K562 (cell line): ENCODE measurements at regions not wholly inside any gene's neighbourhood (a gene's known extent, or its start where the extent isn't known, plus 50 kb on each side); places are given as distances from the start of the nearest gene placed in this dataset.

Experiments
- ATAC-seq: fragments of 200-7000 bp; cut with Tn5 transposase; 3 replicates; pipeline ENCODE4 v1.9.1; 2020; ENCODE audit warnings: moderate library complexity
- BruUV-seq: library from RNA; stranded (reverse); fragments of 400-500 nt; replicated peaks from 2 replicates; lab custom pipeline; 2021; lab: Mats Ljungman, UMichigan
- CTCF ChIA-PET: fragments of 300-600 bp; formaldehyde crosslinking; extraction: SDS; loops from one replicate; lab custom pipeline; 2021; ENCODE audit warnings: low intra/inter-chr PET ratio; lab: Yijun Ruan, JAX
- POLR2A ChIA-PET: fragments of 300-600, 350-650 bp; sonication (Branson Sonifier 250); formaldehyde crosslinking; extraction: SDS; loops from one replicate; lab custom pipeline; 2021; ENCODE audit warnings: antibody characterized with exemption, inconsistent platforms; lab: Yijun Ruan, JAX
- DNase-seq, 4 experiments: peaks; one replicate each; pipeline versions ENCODE4 v3.0.0 to v3.0.0-alpha.2; 2011 to 2018; ENCODE audit warnings: low spot score in 3 of 4, mixed read lengths in 3 of 4; ENCODE audit errors: extremely low read depth in 1 of 4
- FAIRE-seq: peaks from 2 replicates; lab custom pipeline; 2011; peaks lifted over from hg19 to GRCh38; lab: Jason Lieb, UNC
- H2AFZ ChIP-seq: 2 replicates; pipeline ENCODE4 v1.6.0; 2011; ENCODE audit warnings: low read depth, low read length, control low read depth, inconsistent platforms
- H3K27ac ChIP-seq: fragments of 200-600 bp; 3 replicates; pipeline ENCODE4 v1.8.0; 2011; ENCODE audit warnings: low read depth, mild to moderate bottlenecking, control low read depth, inconsistent platforms, low read length, moderate library complexity, mixed read lengths; ENCODE audit errors: extremely low read depth
- H3K27me3 ChIP-seq, 2 experiments: fragments of 300-600 bp in 1 of 2; 2 replicates in 1 of 2; 3 replicates in 1 of 2; pipeline versions ENCODE4 v1.6.0 to v1.8.0; 2011; ENCODE audit warnings: inconsistent platforms in 2 of 2, low read length in 2 of 2, mild to moderate bottlenecking in 1 of 2, mixed read lengths in 1 of 2, moderate library complexity in 1 of 2; ENCODE audit not compliant: control insufficient read depth in 2 of 2, insufficient read depth in 2 of 2
- H3K36me3 ChIP-seq: fragments of 300-600 bp; 3 replicates; pipeline ENCODE4 v1.8.0; 2011; ENCODE audit warnings: mild to moderate bottlenecking, low read length, inconsistent platforms; ENCODE audit not compliant: control insufficient read depth, insufficient read depth
- H3K4me1 ChIP-seq, 2 experiments: fragments of 200-600 bp in 1 of 2; replicated peaks in 1 of 2; 2 replicates in 1 of 2; 3 replicates in 1 of 2; pipeline versions ENCODE4 v1.5.1 to v1.8.0; 2011; ENCODE audit warnings: inconsistent platforms in 2 of 2, low read length in 2 of 2, mild to moderate bottlenecking in 1 of 2, mixed read lengths in 1 of 2, moderate library complexity in 1 of 2; ENCODE audit not compliant: control insufficient read depth in 2 of 2, insufficient read depth in 2 of 2
- H3K4me2 ChIP-seq: 2 replicates; pipeline ENCODE4 v1.6.1; 2011; ENCODE audit warnings: low read length, control low read depth, inconsistent platforms, mixed read lengths; ENCODE audit not compliant: insufficient read depth
- H3K4me3 ChIP-seq: fragments of 200-600 bp; sonication (generic), shearing (Covaris generic); 2 replicates; pipeline ENCODE4 v1.5.1; 2016; ENCODE audit warnings: control low read depth, inconsistent platforms
- H3K79me2 ChIP-seq: fragments of 200-600 bp; 3 replicates; pipeline ENCODE4 v1.8.0; 2011; ENCODE audit warnings: low read length, inconsistent platforms; ENCODE audit not compliant: control insufficient read depth, insufficient read depth
- H3K9ac ChIP-seq, 2 experiments: 2 replicates each; pipeline versions ENCODE4 v1.6.0 to v1.6.1; 2011; ENCODE audit warnings: low read depth in 2 of 2, low read length in 2 of 2, control low read depth in 1 of 2, inconsistent platforms in 1 of 2, mild to moderate bottlenecking in 1 of 2, mixed read lengths in 1 of 2; ENCODE audit not compliant: insufficient read depth in 1 of 2
- H3K9me1 ChIP-seq: one replicate; pipeline ENCODE4 v1.6.0; 2011; ENCODE audit warnings: inconsistent platforms, mild to moderate bottlenecking, low read length, moderate library complexity; ENCODE audit not compliant: control insufficient read depth, insufficient read depth
- H3K9me3 ChIP-seq: replicated peaks from 2 replicates; pipeline ENCODE4 v1.5.1; 2011; ENCODE audit warnings: low read depth, low read length, inconsistent platforms; ENCODE audit not compliant: control insufficient read depth, insufficient read depth
- H4K20me1 ChIP-seq: replicated peaks from 2 replicates; pipeline ENCODE4 v1.6.1; 2011; ENCODE audit warnings: low read length, inconsistent platforms, mixed read lengths; ENCODE audit not compliant: control insufficient read depth, insufficient read depth
- ATF6 ChIP-seq: sonication (generic); formaldehyde crosslinking; IDR thresholded peaks from 2 replicates; pipeline ENCODE4 v1.4.0; 2020; ENCODE audit warnings: mild to moderate bottlenecking, missing genetic modification reagents
- CEBPG ChIP-seq, 3 experiments: fragments of 200-800 bp in 1 of 3; sonication (Bioruptor generic) in 1 of 3; sonication (generic) in 1 of 3; formaldehyde crosslinking in 1 of 3; IDR thresholded peaks in 2 of 3; conservative IDR thresholded peaks in 1 of 3; 2 replicates each; pipeline versions ENCODE4 v1.6.1 to v1.8.0; 2016 to 2022; ENCODE audit warnings: missing compliant biosample characterization in 2 of 3, missing genetic modification characterization in 2 of 3, mild to moderate bottlenecking in 1 of 3, missing genetic modification reagents in 1 of 3
- GTF2F1 ChIP-seq: IDR thresholded peaks from 2 replicates; pipeline ENCODE4 v1.6.1; 2011; ENCODE audit warnings: low read depth, low read length, improper control_type of control experiment
- MCM5 ChIP-seq: fragments of 450-650 bp; IDR thresholded peaks from 2 replicates; pipeline ENCODE4 v1.6.1; 2016; ENCODE audit warnings: low read depth
- MEIS2 ChIP-seq: fragments of 450-650 bp; IDR thresholded peaks from 2 replicates; pipeline ENCODE4 v1.6.1; 2014; ENCODE audit warnings: mild to moderate bottlenecking; ENCODE audit not compliant: partially characterized antibody
- NUFIP1 ChIP-seq: fragments of 450-650 bp; IDR thresholded peaks from 2 replicates; pipeline ENCODE4 v1.6.1; 2018; ENCODE audit not compliant: partially characterized antibody
- PHF8 ChIP-seq: fragments of 200-600 bp; sonication (generic); IDR thresholded peaks from 2 replicates; pipeline ENCODE4 v1.6.1; 2012; ENCODE audit warnings: mixed run types, mild to moderate bottlenecking, inconsistent platforms, low read length, moderate library complexity, borderline replicate concordance
- PREB ChIP-seq: sonication (generic); formaldehyde crosslinking; IDR thresholded peaks from 2 replicates; pipeline ENCODE4 v1.8.1; 2023; ENCODE audit warnings: mild to moderate bottlenecking, missing genetic modification reagents
- PTRF ChIP-seq: fragments of 450-650 bp; IDR thresholded peaks from 2 replicates; pipeline ENCODE4 v1.6.1; 2016; ENCODE audit warnings: mild to moderate bottlenecking, missing genetic modification characterization, missing compliant biosample characterization
- PURB ChIP-seq: sonication (generic); formaldehyde crosslinking; IDR thresholded peaks from 2 replicates; pipeline ENCODE4 v1.9.0; 2021; ENCODE audit warnings: low read depth, mild to moderate bottlenecking, missing genetic modification reagents
- RBFOX2 ChIP-seq: fragments of 200-400 bp; formaldehyde crosslinking; IDR thresholded peaks from 2 replicates; pipeline ENCODE4 v1.6.1; 2017; ENCODE audit warnings: low read depth, mild to moderate bottlenecking, low read length, moderate library complexity
- THRAP3 ChIP-seq: fragments of 450-650 bp; IDR thresholded peaks from 2 replicates; pipeline ENCODE4 v1.6.1; 2016; ENCODE audit warnings: mild to moderate bottlenecking, inconsistent platforms, borderline replicate concordance
- TRIM25 ChIP-seq: fragments of 450-650 bp; IDR thresholded peaks from 2 replicates; pipeline ENCODE4 v1.7.0; 2016; ENCODE audit warnings: borderline replicate concordance
- YBX1 ChIP-seq: fragments of 450-650 bp; IDR thresholded peaks from 2 replicates; pipeline ENCODE4 v1.7.1; 2016; ENCODE audit warnings: mild to moderate bottlenecking
- ZNF224 ChIP-seq: sonication (generic); formaldehyde crosslinking; IDR thresholded peaks from 2 replicates; pipeline ENCODE4 v1.8.0; 2022; ENCODE audit warnings: mild to moderate bottlenecking, missing genetic modification reagents
- ZNF766 ChIP-seq: fragments of 200-800 bp; sonication (Bioruptor generic); conservative IDR thresholded peaks from 2 replicates; pipeline ENCODE4 v1.6.1; 2016; ENCODE audit warnings: missing genetic modification characterization, missing compliant biosample characterization
- WGBS: fragments of 100-300 bp; shearing (Covaris generic); methylation state at CpG from one replicate; pipeline ENCODE4 v1.1.6; 2016; ENCODE audit warnings: low coverage, mixed read lengths; ENCODE audit not compliant: insufficient coverage; ENCODE audit errors: missing lambda C conversion rate; 5-methylcytosine and 5-hydroxymethylcytosine counted together
- in situ Hi-C: fragments of 300-500 bp; cut with MboI; formaldehyde crosslinking; loops from 4 replicates; pipeline ENCODE4 v1.15.0; 2018; ENCODE audit warnings: inconsistent platforms, mixed read lengths
- intact Hi-C: fragments of 100-400 bp; cut with micrococcal nuclease; formaldehyde crosslinking; loops from 2 replicates; pipeline ENCODE4 v1.14.2; 2022

GRCh38 chr12:127942981-127943380 is 324.0 kb upstream of the TMEM132C start (continued):
- TF ChIP-seq ATF6 (CRISPR knock-in tag) = no peak

- intact Hi-C loops (no loop called here), in situ Hi-C loops (no loop called here)
- Histone ChIP-seq H3K27ac (no peak overlapping the region), H3K9me3 (no peaks in the 10 kb centered on the region; the same call in 1 of the 2 replicates), H3K36me3 (no peaks in the 10 kb centered on the region), H3K9ac (no peak overlapping the region), H3K4me1 (no peaks in the 10 kb centered on the region), H3K4me2 (no peak overlapping the region), H3K27me3 (no peaks in the 10 kb centered on the region), H3K9me1 (no peaks in the 10 kb centered on the region), H3K79me2 (no peaks in the 10 kb centered on the region), H2AFZ (no peak overlapping the region), H3K4me3 (no peak overlapping the region), H4K20me1 (no peaks in the 10 kb centered on the region)
- CTCF ChIA-PET = no interaction called here
- BruUV-seq = no TSS peak
- DNase-seq (peak in 1 of 4 experiments; percentile 6), FAIRE-seq (no peak), ATAC-seq (no peak)
- POLR2A ChIA-PET = no interaction called here
- WGBS = 2% methylated on average over 9 of the region's 10 CpGs
- TF ChIP-seq MEIS2 (no peak), PURB (no peak), PHF8 (no peak), MCM5 (no peak), CEBPG (CRISPR knock-in tag; IDR thresholded peaks at IDR 0.05) (no peak), CEBPG (tag; conservative IDR thresholded peaks at IDR 0.05 in 1 of 2, IDR thresholded peaks at IDR 0.05 in 1 of 2) (no peak), ZNF224 (no peak), ZNF766 (no peak), PREB (no peak), PTRF (no peak), NUFIP1 (no peak), RBFOX2 (no peak), TRIM25 (no peak), THRAP3 (no peak), YBX1 (no peak), GTF2F1 (no peak)
Measured at GRCh38 chr12:127943481-127944210, 323.3 kb upstream of the TMEM132C start.
